NCI-H82 treated with DMSO at 0.1 percent for 48 hours (cell line): ENCODE measurements at regions not wholly inside any gene's neighbourhood (a gene's known extent, or its start where the extent isn't known, plus 50 kb on each side); places are given as distances from the start of the nearest gene placed in this dataset.

Experiments
- DNase-seq: peaks from one replicate; lab custom pipeline; 2025; ENCODE audit not compliant: unreplicated experiment; lab: John Stamatoyannopoulos, UW

- no peak for DNase-seq
Observed at GRCh38 chr6:122042960-122043735, 356.3 kb upstream of the HSF2 start.

- no peak for DNase-seq
Observed at GRCh38 chr6:122048570-122048969, 350.9 kb upstream of the HSF2 start.

GRCh38 chr6:122049341-122049740 lies 350.1 kb upstream of the HSF2 start:
- DNase-seq: no peak

GRCh38 chr6:122050242-122050755 lies 349.2 kb upstream of the HSF2 start:
- peak; percentile 34 for DNase-seq

- peak; percentile 9 for DNase-seq
Observed at GRCh38 chr6:122052346-122052900, 347.0 kb upstream of the HSF2 start.

- DNase-seq: no peak
Observed at GRCh38 chr6:122059918-122060317, 339.5 kb upstream of the HSF2 start.

- DNase-seq: no peak
Observed at GRCh38 chr6:122061855-122062254, 337.6 kb upstream of the HSF2 start.

GRCh38 chr6:122063076-122063475 lies 336.4 kb upstream of the HSF2 start:
- peak; percentile 13 for DNase-seq

GRCh38 chr6:122063761-122064160 lies 335.7 kb upstream of the HSF2 start:
- DNase-seq: no peak

GRCh38 chr6:122066200-122066599 lies 333.3 kb upstream of the HSF2 start:
- DNase-seq: no peak

- DNase-seq: no peak
Observed at GRCh38 chr6:122068291-122068769, 331.1 kb upstream of the HSF2 start.

- DNase-seq: no peak
Observed at GRCh38 chr6:122069932-122070331, 329.5 kb upstream of the HSF2 start.

- DNase-seq: no peak
Observed at GRCh38 chr6:122072014-122072647, 327.3 kb upstream of the HSF2 start.

- no peak for DNase-seq
Observed at GRCh38 chr6:122075084-122075838, 324.2 kb upstream of the HSF2 start.

GRCh38 chr6:122075917-122076316 lies 323.5 kb upstream of the HSF2 start:
- no peak for DNase-seq

- DNase-seq: no peak
Observed at GRCh38 chr6:122077603-122078002, 321.8 kb upstream of the HSF2 start.

GRCh38 chr6:122078481-122078880 lies 321.0 kb upstream of the HSF2 start:
- no peak for DNase-seq

GRCh38 chr6:122079916-122080315 lies 319.5 kb upstream of the HSF2 start:
- no peak for DNase-seq

GRCh38 chr6:122081921-122082320 lies 317.5 kb upstream of the HSF2 start:
- no peak for DNase-seq

- no peak for DNase-seq
Observed at GRCh38 chr6:122082370-122082769, 317.1 kb upstream of the HSF2 start.

GRCh38 chr6:122092366-122092765 lies 307.1 kb upstream of the HSF2 start:
- DNase-seq: no peak
